HCT116 (cell line): ENCODE measurements at regions not wholly inside any gene's neighbourhood (a gene's known extent, or its start where the extent isn't known, plus 50 kb on each side); places are given as distances from the start of the nearest gene placed in this dataset.

Experiments
- CEBPB ChIP-seq: IDR thresholded peaks from 2 replicates; pipeline ENCODE4 v1.6.1; 2012; ENCODE audit warnings: low read depth
- EZH2 ChIP-seq: fragments of 200-600 bp; sonication (generic); IDR thresholded peaks from 2 replicates; pipeline ENCODE4 v1.6.1; 2017; ENCODE audit warnings: antibody characterized with exemption, mixed run types
- JUND ChIP-seq: IDR thresholded peaks from 2 replicates; pipeline ENCODE4 v1.6.1; 2012
- POLR2A ChIP-seq: IDR thresholded peaks from 2 replicates; pipeline ENCODE4 v1.7.0; 2011; ENCODE audit warnings: borderline replicate concordance; ENCODE audit not compliant: insufficient read depth, insufficient read length; ENCODE audit errors: extremely low read depth
- POLR2AphosphoS5 ChIP-seq: IDR thresholded peaks from 2 replicates; pipeline ENCODE4 v1.6.1; 2011; ENCODE audit warnings: mild to moderate bottlenecking, low read depth, low read length, moderate library complexity
- RAD21 ChIP-seq: IDR thresholded peaks from 2 replicates; pipeline ENCODE4 v1.6.1; 2012; ENCODE audit warnings: low read depth, mild to moderate bottlenecking
- SIN3A ChIP-seq: IDR thresholded peaks from 2 replicates; pipeline ENCODE4 v1.6.1; 2012; ENCODE audit warnings: low read depth
- SP1 ChIP-seq: IDR thresholded peaks from 2 replicates; pipeline ENCODE4 v1.6.1; 2012; ENCODE audit warnings: low read depth
- YY1 ChIP-seq: IDR thresholded peaks from 2 replicates; pipeline ENCODE4 v1.6.1; 2011; ENCODE audit warnings: low read length, low read depth, moderate library complexity, mild to moderate bottlenecking; ENCODE audit not compliant: insufficient replicate concordance; ENCODE audit errors: extremely low read depth
- TF ChIP-seq, protein P1 (sequence below), 3 experiments: fragments of 200-600 bp in 1 of 3; sonication (generic) in 1 of 3; IDR thresholded peaks in 2 of 3; conservative IDR thresholded peaks in 1 of 3; 2 replicates each; pipeline ENCODE4 v1.5.1; 2012 to 2017; ENCODE audit warnings: low read depth in 2 of 3, low read length in 2 of 3, antibody characterized with exemption in 1 of 3, borderline replicate concordance in 1 of 3, control low read depth in 1 of 3, mild to moderate bottlenecking in 1 of 3, mixed read lengths in 1 of 3, mixed run types in 1 of 3, moderate library complexity in 1 of 3; ENCODE audit not compliant: insufficient read depth in 1 of 3
- TF ChIP-seq, protein P2 (sequence below): IDR thresholded peaks from 2 replicates; pipeline ENCODE4 v1.6.1; 2012
- TF ChIP-seq, protein P3 (sequence below): IDR thresholded peaks from 2 replicates; pipeline ENCODE4 v1.6.1; 2012; ENCODE audit warnings: low read depth

DNA sequence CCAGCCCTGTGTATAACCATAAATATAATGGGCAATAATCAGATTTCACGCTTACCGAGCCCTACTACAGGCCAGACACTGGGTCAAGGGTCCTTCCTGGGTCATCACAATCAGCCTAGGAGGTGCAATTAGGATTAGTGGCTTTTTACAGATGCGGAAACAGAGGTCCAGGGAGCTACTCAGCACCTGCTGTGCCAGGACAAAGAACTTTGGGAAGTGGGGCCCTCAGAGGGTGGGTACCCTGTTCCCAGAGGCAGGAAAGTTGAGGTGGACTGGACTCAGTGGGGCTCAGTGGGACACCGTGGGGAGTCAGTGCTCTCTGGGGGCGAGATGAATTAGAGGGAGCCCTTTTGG lies 77.2 kb downstream of the CEBPB start:
- TF ChIP-seq, protein P1, sequence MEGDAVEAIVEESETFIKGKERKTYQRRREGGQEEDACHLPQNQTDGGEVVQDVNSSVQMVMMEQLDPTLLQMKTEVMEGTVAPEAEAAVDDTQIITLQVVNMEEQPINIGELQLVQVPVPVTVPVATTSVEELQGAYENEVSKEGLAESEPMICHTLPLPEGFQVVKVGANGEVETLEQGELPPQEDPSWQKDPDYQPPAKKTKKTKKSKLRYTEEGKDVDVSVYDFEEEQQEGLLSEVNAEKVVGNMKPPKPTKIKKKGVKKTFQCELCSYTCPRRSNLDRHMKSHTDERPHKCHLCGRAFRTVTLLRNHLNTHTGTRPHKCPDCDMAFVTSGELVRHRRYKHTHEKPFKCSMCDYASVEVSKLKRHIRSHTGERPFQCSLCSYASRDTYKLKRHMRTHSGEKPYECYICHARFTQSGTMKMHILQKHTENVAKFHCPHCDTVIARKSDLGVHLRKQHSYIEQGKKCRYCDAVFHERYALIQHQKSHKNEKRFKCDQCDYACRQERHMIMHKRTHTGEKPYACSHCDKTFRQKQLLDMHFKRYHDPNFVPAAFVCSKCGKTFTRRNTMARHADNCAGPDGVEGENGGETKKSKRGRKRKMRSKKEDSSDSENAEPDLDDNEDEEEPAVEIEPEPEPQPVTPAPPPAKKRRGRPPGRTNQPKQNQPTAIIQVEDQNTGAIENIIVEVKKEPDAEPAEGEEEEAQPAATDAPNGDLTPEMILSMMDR (IDR thresholded peaks at IDR 0.05 in 2 of 3, conservative IDR thresholded peaks at IDR 0.05 in 1 of 3; ENCODE audit: borderline replicate concordance in 1 of 3, insufficient read depth in 1 of 3, low read depth in 2 of 3, low read length in 2 of 3): no peak
- no peak for TF ChIP-seq POLR2A
- TF ChIP-seq POLR2AphosphoS5: no peak
- TF ChIP-seq YY1: no peak
- TF ChIP-seq SP1: no peak
- no peak for TF ChIP-seq JUND
- TF ChIP-seq, protein P2, sequence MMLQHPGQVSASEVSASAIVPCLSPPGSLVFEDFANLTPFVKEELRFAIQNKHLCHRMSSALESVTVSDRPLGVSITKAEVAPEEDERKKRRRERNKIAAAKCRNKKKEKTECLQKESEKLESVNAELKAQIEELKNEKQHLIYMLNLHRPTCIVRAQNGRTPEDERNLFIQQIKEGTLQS: no peak
- no peak for TF ChIP-seq EZH2
- TF ChIP-seq RAD21: peak; percentile 34; the same call in 1 of the 2 replicates
- TF ChIP-seq, protein P3, sequence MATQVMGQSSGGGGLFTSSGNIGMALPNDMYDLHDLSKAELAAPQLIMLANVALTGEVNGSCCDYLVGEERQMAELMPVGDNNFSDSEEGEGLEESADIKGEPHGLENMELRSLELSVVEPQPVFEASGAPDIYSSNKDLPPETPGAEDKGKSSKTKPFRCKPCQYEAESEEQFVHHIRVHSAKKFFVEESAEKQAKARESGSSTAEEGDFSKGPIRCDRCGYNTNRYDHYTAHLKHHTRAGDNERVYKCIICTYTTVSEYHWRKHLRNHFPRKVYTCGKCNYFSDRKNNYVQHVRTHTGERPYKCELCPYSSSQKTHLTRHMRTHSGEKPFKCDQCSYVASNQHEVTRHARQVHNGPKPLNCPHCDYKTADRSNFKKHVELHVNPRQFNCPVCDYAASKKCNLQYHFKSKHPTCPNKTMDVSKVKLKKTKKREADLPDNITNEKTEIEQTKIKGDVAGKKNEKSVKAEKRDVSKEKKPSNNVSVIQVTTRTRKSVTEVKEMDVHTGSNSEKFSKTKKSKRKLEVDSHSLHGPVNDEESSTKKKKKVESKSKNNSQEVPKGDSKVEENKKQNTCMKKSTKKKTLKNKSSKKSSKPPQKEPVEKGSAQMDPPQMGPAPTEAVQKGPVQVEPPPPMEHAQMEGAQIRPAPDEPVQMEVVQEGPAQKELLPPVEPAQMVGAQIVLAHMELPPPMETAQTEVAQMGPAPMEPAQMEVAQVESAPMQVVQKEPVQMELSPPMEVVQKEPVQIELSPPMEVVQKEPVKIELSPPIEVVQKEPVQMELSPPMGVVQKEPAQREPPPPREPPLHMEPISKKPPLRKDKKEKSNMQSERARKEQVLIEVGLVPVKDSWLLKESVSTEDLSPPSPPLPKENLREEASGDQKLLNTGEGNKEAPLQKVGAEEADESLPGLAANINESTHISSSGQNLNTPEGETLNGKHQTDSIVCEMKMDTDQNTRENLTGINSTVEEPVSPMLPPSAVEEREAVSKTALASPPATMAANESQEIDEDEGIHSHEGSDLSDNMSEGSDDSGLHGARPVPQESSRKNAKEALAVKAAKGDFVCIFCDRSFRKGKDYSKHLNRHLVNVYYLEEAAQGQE: no peak
- no peak for TF ChIP-seq CEBPB
- no peak for TF ChIP-seq SIN3A
